Keratinocyte (primary cell): ENCODE measurements at regions not wholly inside any gene's neighbourhood (a gene's known extent, or its start where the extent isn't known, plus 50 kb on each side); places are given as distances from the start of the nearest gene placed in this dataset.

Source experiments
- DNase-seq: peaks from one replicate; pipeline ENCODE4 v3.0.0-alpha.2; 2011; ENCODE audit warnings: low read depth, missing footprints, low spot score
- FAIRE-seq: peaks from 2 replicates; lab custom pipeline; 2011; peaks lifted over from hg19 to GRCh38; lab: Jason Lieb, UNC
- H2AFZ ChIP-seq: 2 replicates; pipeline ENCODE4 v1.6.0; 2012; ENCODE audit warnings: low read length, control low read depth, inconsistent platforms; ENCODE audit not compliant: control insufficient read depth
- H3K27ac ChIP-seq: 2 replicates; pipeline ENCODE4 v1.5.1; 2011; ENCODE audit warnings: low read length; ENCODE audit not compliant: control insufficient read depth, insufficient read depth
- H3K27me3 ChIP-seq: 3 replicates; pipeline ENCODE4 v1.6.0; 2011; ENCODE audit warnings: low read length; ENCODE audit not compliant: control insufficient read depth, insufficient read depth; ENCODE audit errors: extremely low read depth
- H3K36me3 ChIP-seq, 2 experiments: 2 replicates in 1 of 2; 3 replicates in 1 of 2; pipeline ENCODE4 v1.5.1; 2011; ENCODE audit warnings: low read length in 2 of 2, mild to moderate bottlenecking in 1 of 2; ENCODE audit not compliant: control insufficient read depth in 2 of 2, insufficient read depth in 2 of 2; ENCODE audit errors: extremely low read depth in 1 of 2
- H3K4me1 ChIP-seq: 3 replicates; pipeline ENCODE4 v1.5.1; 2011; ENCODE audit warnings: low read length; ENCODE audit not compliant: control insufficient read depth, insufficient read depth; ENCODE audit errors: extremely low read depth
- H3K4me2 ChIP-seq: 3 replicates; pipeline ENCODE4 v1.6.0; 2011; ENCODE audit warnings: low read depth, low read length; ENCODE audit not compliant: control insufficient read depth, insufficient read depth; ENCODE audit errors: extremely low read depth
- H3K4me3 ChIP-seq, 3 experiments: fragments of 200-600 bp in 1 of 3; sonication (generic) in 1 of 3; 2 replicates in 2 of 3; 3 replicates in 1 of 3; pipeline ENCODE4 v1.5.1; 2011 to 2016; ENCODE audit warnings: low read length in 3 of 3, mild to moderate bottlenecking in 3 of 3, control low read depth in 2 of 3, inconsistent platforms in 1 of 3, low read depth in 1 of 3, mixed read lengths in 1 of 3, mixed run types in 1 of 3, moderate library complexity in 1 of 3; ENCODE audit not compliant: control insufficient read depth in 2 of 3, insufficient read depth in 2 of 3; ENCODE audit errors: extremely low read depth in 1 of 3
- H3K79me2 ChIP-seq: 2 replicates; pipeline ENCODE4 v1.6.0; 2012; ENCODE audit warnings: low read length; ENCODE audit not compliant: control insufficient read depth, insufficient read depth
- H3K9ac ChIP-seq: 3 replicates; pipeline ENCODE4 v1.6.0; 2011; ENCODE audit warnings: low read length; ENCODE audit not compliant: control insufficient read depth, insufficient read depth; ENCODE audit errors: extremely low read depth
- H3K9me1 ChIP-seq: 3 replicates; pipeline ENCODE4 v1.6.0; 2011; ENCODE audit warnings: low read length; ENCODE audit not compliant: control insufficient read depth, insufficient read depth; ENCODE audit errors: extremely low read depth
- H3K9me3 ChIP-seq: 2 replicates; pipeline ENCODE4 v1.5.1; 2012; ENCODE audit warnings: low read depth, low read length; ENCODE audit not compliant: control insufficient read depth
- H4K20me1 ChIP-seq: 3 replicates; pipeline ENCODE4 v1.6.0; 2011; ENCODE audit warnings: low read length; ENCODE audit not compliant: control insufficient read depth, insufficient read depth; ENCODE audit errors: extremely low read depth
- CTCF ChIP-seq, 3 experiments: IDR thresholded peaks in 1 of 3; conservative IDR thresholded peaks in 1 of 3; optimal IDR thresholded peaks in 1 of 3; 2 replicates in 2 of 3; 3 replicates in 1 of 3; pipeline versions ENCODE3 to v1.5.1; 2011; ENCODE audit warnings: low read length in 3 of 3, mild to moderate bottlenecking in 3 of 3, moderate library complexity in 2 of 3, control low read depth in 1 of 3, inconsistent platforms in 1 of 3; ENCODE audit not compliant: insufficient read depth in 2 of 3; ENCODE audit errors: extremely low read depth in 1 of 3
- EZH2 ChIP-seq: IDR thresholded peaks from one replicate; pipeline ENCODE4 v1.6.1; 2012; ENCODE audit warnings: inconsistent platforms, mild to moderate bottlenecking, low read length, moderate library complexity
- dilution Hi-C: fragments of 300-500 bp; cut with MboI; formaldehyde crosslinking; loops from one replicate; pipeline ENCODE4 v1.7.0; 2020; ENCODE audit warnings: low sequenced_read_pairs; ENCODE audit not compliant: extremely low pct_ligation_motif_present

GRCh38 chrX:720250-720649 is 89.7 kb downstream of the SHOX start:
- no peaks in the 10 kb centered on the region for H4K20me1 ChIP-seq
- DNase-seq, result no peak
- H3K9ac ChIP-seq, result no peak overlapping the region
- H3K4me2 ChIP-seq, result no peak overlapping the region
- no peak overlapping the region for H3K4me3 ChIP-seq
- H3K27ac ChIP-seq, result no peak overlapping the region
- H3K79me2 ChIP-seq, result no peaks in the 10 kb centered on the region
- no peak overlapping the region for H2AFZ ChIP-seq
- dilution Hi-C loops, result no loop called here
- H3K9me3 ChIP-seq, result peaks cover 6% of the 10 kb centered on the region
- no peak for FAIRE-seq
- H3K27me3 ChIP-seq, result no peaks in the 10 kb centered on the region
- no peaks in the 10 kb centered on the region for H3K36me3 ChIP-seq
- no peaks in the 10 kb centered on the region for H3K9me1 ChIP-seq
- TF ChIP-seq EZH2 (no peak), CTCF (optimal IDR thresholded peaks at IDR 0.05 in 1 of 3, IDR thresholded peaks at IDR 0.05 in 1 of 3, conservative IDR thresholded peaks at IDR 0.05 in 1 of 3; ENCODE audit: extremely low read depth in 1 of 3, insufficient read depth in 2 of 3, low read length in 3 of 3) (no peak)
- no peaks in the 10 kb centered on the region for H3K4me1 ChIP-seq

GRCh38 chrX:716136-716535 is 85.5 kb downstream of the SHOX start:
- FAIRE-seq, result no peak
- no peak overlapping the region for H2AFZ ChIP-seq
- dilution Hi-C loops, result no loop called here
- H3K36me3 ChIP-seq, result no peaks in the 10 kb centered on the region
- no peaks in the 10 kb centered on the region for H3K79me2 ChIP-seq
- H3K9me1 ChIP-seq, result no peaks in the 10 kb centered on the region
- no peak overlapping the region for H3K27ac ChIP-seq
- H3K9ac ChIP-seq, result no peak overlapping the region
- H3K27me3 ChIP-seq, result no peaks in the 10 kb centered on the region
- H3K4me3 ChIP-seq, result no peak overlapping the region
- TF ChIP-seq EZH2, result no peak
- no peak for TF ChIP-seq CTCF (optimal IDR thresholded peaks at IDR 0.05 in 1 of 3, IDR thresholded peaks at IDR 0.05 in 1 of 3, conservative IDR thresholded peaks at IDR 0.05 in 1 of 3; ENCODE audit: extremely low read depth in 1 of 3, insufficient read depth in 2 of 3, low read length in 3 of 3)
- H4K20me1 ChIP-seq, result no peaks in the 10 kb centered on the region
- H3K4me1 ChIP-seq, result no peaks in the 10 kb centered on the region
- no peaks in the 10 kb centered on the region for H3K9me3 ChIP-seq
- H3K4me2 ChIP-seq, result no peak overlapping the region
- DNase-seq, result no peak
